GM18507 (cell line): ENCODE measurements at regions not wholly inside any gene's neighbourhood (a gene's known extent, or its start where the extent isn't known, plus 50 kb on each side); places are given as distances from the start of the nearest gene placed in this dataset.
"Not testable (repeated sequence)": the region's sequence is repeated elsewhere in the genome, so short reads cannot be mapped to it uniquely, and the experiment has no call there.

ENCODE experiments used
- DNase-seq: peaks from one replicate; pipeline ENCODE4 v3.0.0; 2011; ENCODE audit warnings: low read depth; ENCODE audit not compliant: insufficient read length; ENCODE audit errors: extremely low spot score
- FAIRE-seq: peaks from 2 replicates; lab custom pipeline; 2011; peaks lifted over from hg19 to GRCh38; lab: Jason Lieb, UNC

GRCh38 chr5:33182986-33183385 lies 257.8 kb upstream of the TARS1 start:
- DNase-seq (no peak), FAIRE-seq (no peak)

- FAIRE-seq (no peak), DNase-seq (no peak)
These were observed 256.4 kb upstream of the TARS1 start for GRCh38 chr5:33184367-33184766.

GRCh38 chr5:33188089-33188488 lies 252.7 kb upstream of the TARS1 start:
- DNase-seq = no peak
- no peak for FAIRE-seq

- FAIRE-seq (no peak), DNase-seq (no peak)
These were observed 245.9 kb upstream of the TARS1 start for GRCh38 chr5:33194914-33195313.

- FAIRE-seq (no peak), DNase-seq (no peak)
These were observed 245.2 kb upstream of the TARS1 start for GRCh38 chr5:33195431-33196165.

- FAIRE-seq (no peak), DNase-seq (no peak)
These were observed 241.9 kb upstream of the TARS1 start for GRCh38 chr5:33198836-33199235.

- DNase-seq (no peak), FAIRE-seq (no peak)
These were observed 236.8 kb upstream of the TARS1 start for GRCh38 chr5:33203931-33204330.

- no peak for DNase-seq
These were observed 235.7 kb upstream of the TARS1 start for GRCh38 chr5:33205079-33205478.

GRCh38 chr5:33205727-33206410 lies 234.9 kb upstream of the TARS1 start:
- FAIRE-seq = no peak

More at GRCh38 chr5:33205079-33205478, 235.7 kb upstream of the TARS1 start:
- FAIRE-seq = no peak

GRCh38 chr5:33206962-33207506 lies 233.7 kb upstream of the TARS1 start:
- DNase-seq (no peak), FAIRE-seq (no peak)

More at GRCh38 chr5:33205727-33206410, 234.9 kb upstream of the TARS1 start:
- DNase-seq = no peak

GRCh38 chr5:33209252-33209651 lies 231.5 kb upstream of the TARS1 start:
- DNase-seq (no peak), FAIRE-seq (no peak)

- DNase-seq = not testable (repeated sequence)
These were observed 230.5 kb upstream of the TARS1 start for GRCh38 chr5:33210221-33210620.

GRCh38 chr5:33210978-33211377 lies 229.8 kb upstream of the TARS1 start:
- FAIRE-seq = no peak
- no peak for DNase-seq

More at GRCh38 chr5:33210221-33210620, 230.5 kb upstream of the TARS1 start:
- FAIRE-seq = not testable (repeated sequence)

GRCh38 chr5:33212439-33212838 lies 228.3 kb upstream of the TARS1 start:
- DNase-seq = no peak
- no peak for FAIRE-seq

GRCh38 chr5:33212900-33213299 lies 227.9 kb upstream of the TARS1 start:
- DNase-seq (no peak), FAIRE-seq (no peak)

- FAIRE-seq = no peak
- no peak for DNase-seq
These were observed 217.0 kb upstream of the TARS1 start for GRCh38 chr5:33223563-33224284.

GRCh38 chr5:33224285-33224961 lies 216.3 kb upstream of the TARS1 start:
- no peak for DNase-seq
- no peak for FAIRE-seq

- no peak for DNase-seq
- FAIRE-seq = no peak
These were observed 213.5 kb upstream of the TARS1 start for GRCh38 chr5:33227247-33227646.

- FAIRE-seq (no peak), DNase-seq (no peak)
These were observed 213.0 kb upstream of the TARS1 start for GRCh38 chr5:33227746-33228145.

GRCh38 chr5:33228149-33228548 lies 212.6 kb upstream of the TARS1 start:
- DNase-seq (no peak), FAIRE-seq (no peak)
